ENCODE measurements at regions not wholly inside any gene's neighbourhood (a gene's known extent, or its start where the extent isn't known, plus 50 kb on each side); places are given as distances from the start of the nearest gene placed in this dataset.
A peak's percentile ranks its signal among the peaks of the same experiment; 100 is the strongest.

DNA sequence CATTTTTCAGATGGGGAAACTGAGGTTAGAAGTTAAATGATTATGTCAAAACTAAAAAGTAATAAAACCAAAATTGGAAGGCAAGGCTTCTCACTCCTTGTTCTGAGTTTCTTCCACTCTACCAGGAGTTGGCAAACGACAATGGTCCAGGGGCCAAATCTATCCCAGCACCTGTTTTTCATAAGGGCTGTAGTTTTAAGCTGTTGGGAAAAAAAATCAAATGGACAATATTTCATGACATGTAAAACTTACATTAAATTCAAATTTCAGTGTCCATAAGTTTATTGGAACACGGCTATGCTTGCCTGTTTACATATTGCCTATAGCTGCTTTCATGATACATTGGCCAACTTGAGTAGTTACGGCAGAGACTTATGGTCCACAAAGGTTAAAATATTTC, 56.7 kb upstream of the TMCC3 start:
- H3K4me1 ChIP-seq = peaks cover 55% of the 10 kb centered on the region
- H3K27me3 ChIP-seq = no peaks in the 10 kb centered on the region
- no peaks in the 10 kb centered on the region for H3K9me3 ChIP-seq
- H3K36me3 ChIP-seq = no peaks in the 10 kb centered on the region
- H3K27ac ChIP-seq = peak overlapping the region; percentile 6
- intact Hi-C loops (cut with DNase I) = no loop called here
- H3K4me3 ChIP-seq = no peak overlapping the region
- DNase-seq (ENCODE audit: extremely low spot score in 2 of 2) = no peak
- TF ChIP-seq POLR2AphosphoS5 (IDR thresholded peaks at IDR 0.05; ENCODE audit: insufficient read depth in 1 of 2, low read depth in 1 of 2) (no peak), CTCF (IDR thresholded peaks at IDR 0.05) (no peak), POLR2A (IDR thresholded peaks at IDR 0.05) (no peak)

GRCh38 chr12:94706250-94706661, 55.9 kb upstream of the TMCC3 start:
- H3K27ac ChIP-seq = peak overlapping the region; percentile 69
- no peaks in the 10 kb centered on the region for H3K36me3 ChIP-seq
- H3K4me3 ChIP-seq = no peak overlapping the region
- no peaks in the 10 kb centered on the region for H3K9me3 ChIP-seq
- intact Hi-C loops (cut with DNase I) = no loop called here
- H3K4me1 ChIP-seq = peaks cover 55% of the 10 kb centered on the region
- TF ChIP-seq CTCF (IDR thresholded peaks at IDR 0.05) = no peak
- no peak for TF ChIP-seq POLR2AphosphoS5 (IDR thresholded peaks at IDR 0.05; ENCODE audit: insufficient read depth in 1 of 2, low read depth in 1 of 2)
- no peak for TF ChIP-seq POLR2A (IDR thresholded peaks at IDR 0.05)
- no peaks in the 10 kb centered on the region for H3K27me3 ChIP-seq
- no peak for DNase-seq (ENCODE audit: extremely low spot score in 2 of 2)

DNA sequence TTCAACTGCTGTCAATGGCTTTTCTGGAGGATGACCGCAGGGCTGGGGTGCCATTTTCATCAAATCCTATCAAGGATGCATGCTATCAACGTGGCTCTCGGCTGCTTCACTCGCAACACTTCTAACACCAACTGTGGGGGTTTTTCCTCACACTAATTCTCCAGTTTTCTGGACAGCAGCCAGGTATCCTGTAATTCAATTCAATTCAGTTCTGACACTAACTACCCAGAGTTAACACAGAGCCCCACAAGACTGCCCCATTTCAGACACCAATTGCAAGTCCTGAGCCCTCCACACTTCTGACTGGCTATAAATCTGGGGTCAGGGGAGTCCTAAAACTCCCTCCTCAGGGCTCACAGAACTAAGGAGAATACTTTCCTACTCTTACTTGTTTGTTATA, 55.3 kb upstream of the TMCC3 start:
- intact Hi-C loops (cut with DNase I) = no loop called here
- Histone ChIP-seq H3K27me3 (no peaks in the 10 kb centered on the region), H3K4me1 (peaks cover 55% of the 10 kb centered on the region), H3K4me3 (no peak overlapping the region), H3K36me3 (no peaks in the 10 kb centered on the region), H3K27ac (peak overlapping the region; percentile 69), H3K9me3 (no peaks in the 10 kb centered on the region)
- TF ChIP-seq POLR2AphosphoS5 (IDR thresholded peaks at IDR 0.05; ENCODE audit: insufficient read depth in 1 of 2, low read depth in 1 of 2) (no peak), CTCF (IDR thresholded peaks at IDR 0.05) (no peak), POLR2A (IDR thresholded peaks at IDR 0.05) (no peak)
- DNase-seq (ENCODE audit: extremely low spot score in 2 of 2) = no peak

DNA sequence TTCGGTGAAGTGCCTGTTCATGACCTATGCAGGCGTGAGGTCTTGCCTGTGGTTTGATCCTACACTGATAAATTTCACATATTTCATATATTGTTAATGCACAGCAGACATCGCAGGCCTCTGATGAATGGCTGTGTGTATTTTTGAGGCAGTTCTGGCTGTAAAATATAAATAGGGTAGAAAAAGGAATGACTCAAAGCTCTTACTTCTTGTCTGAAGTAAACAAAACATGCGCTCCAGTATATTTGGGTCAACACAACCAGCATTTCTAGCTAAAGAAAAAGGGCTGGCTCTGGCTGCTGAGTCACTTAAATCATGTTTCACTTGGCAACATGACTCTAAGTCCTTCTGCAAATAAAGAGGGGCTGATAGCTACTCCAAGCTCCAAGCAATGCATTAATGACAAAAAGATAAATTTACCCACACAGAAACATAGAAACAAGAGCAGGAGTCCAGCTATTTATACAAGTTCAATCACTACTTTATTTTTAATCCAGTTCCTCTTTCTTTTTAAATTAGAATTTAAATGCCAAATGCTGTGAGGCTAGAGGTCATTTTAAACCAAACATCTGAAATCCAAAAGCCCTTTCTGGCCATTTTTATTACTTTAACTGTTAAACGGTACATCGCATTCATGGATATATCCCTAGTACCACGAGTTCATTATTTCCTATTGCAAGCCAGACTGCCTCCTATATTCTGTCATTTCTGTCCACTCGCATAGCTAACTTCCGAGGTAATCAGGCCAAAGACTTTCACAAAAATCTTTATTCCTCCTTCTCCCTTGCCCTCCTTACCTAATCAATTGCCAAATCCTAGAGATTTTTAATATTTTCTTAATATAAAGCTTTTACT, 54.3 kb upstream of the TMCC3 start:
- TF ChIP-seq CTCF (IDR thresholded peaks at IDR 0.05) = no peak
- peak in 1 of 2 donors; percentile 83 for TF ChIP-seq POLR2AphosphoS5 (IDR thresholded peaks at IDR 0.05; ENCODE audit: insufficient read depth in 1 of 2, low read depth in 1 of 2)
- no peak for TF ChIP-seq POLR2A (IDR thresholded peaks at IDR 0.05)
- intact Hi-C loops (cut with DNase I) = no loop called here
- Histone ChIP-seq H3K27ac (peak overlapping the region; percentile 69), H3K36me3 (no peaks in the 10 kb centered on the region), H3K4me3 (no peak overlapping the region), H3K4me1 (peaks cover 59% of the 10 kb centered on the region), H3K9me3 (no peaks in the 10 kb centered on the region), H3K27me3 (no peaks in the 10 kb centered on the region)
- DNase-seq (ENCODE audit: extremely low spot score in 2 of 2) = no peak

GRCh38 chr12:94702696-94703095, 52.3 kb upstream of the TMCC3 start:
- H3K4me3 ChIP-seq = no peak overlapping the region
- DNase-seq (ENCODE audit: extremely low spot score in 2 of 2) = no peak
- no peaks in the 10 kb centered on the region for H3K9me3 ChIP-seq
- no peaks in the 10 kb centered on the region for H3K27me3 ChIP-seq
- intact Hi-C loops (cut with DNase I) = no loop called here
- no peak for TF ChIP-seq POLR2AphosphoS5 (IDR thresholded peaks at IDR 0.05; ENCODE audit: insufficient read depth in 1 of 2, low read depth in 1 of 2)
- TF ChIP-seq POLR2A (IDR thresholded peaks at IDR 0.05) = no peak
- no peak for TF ChIP-seq CTCF (IDR thresholded peaks at IDR 0.05)
- H3K27ac ChIP-seq = peak overlapping the region; percentile 24
- peaks cover 49% of the 10 kb centered on the region for H3K4me1 ChIP-seq
- no peaks in the 10 kb centered on the region for H3K36me3 ChIP-seq
